HCT116 (cell line): ENCODE measurements at regions not wholly inside any gene's neighbourhood (a gene's known extent, or its start where the extent isn't known, plus 50 kb on each side); places are given as distances from the start of the nearest gene placed in this dataset.

ENCODE experiments used
- ATAC-seq: fragments of 200-7000 bp; cut with Tn5 transposase; 2 replicates; pipeline ENCODE4 v1.9.1; 2020; ENCODE audit warnings: mild to moderate bottlenecking, moderate library complexity
- BruUV-seq: library from RNA; stranded (reverse); fragments of 400-500 nt; replicated peaks from 2 replicates; lab custom pipeline; 2021; lab: Mats Ljungman, UMichigan
- CTCF ChIA-PET: fragments of 300-600 bp; sonication (Branson Sonifier 250); formaldehyde crosslinking; loops from one replicate; lab custom pipeline; 2021; ENCODE audit warnings: antibody characterized with exemption; lab: Charles Lee
- POLR2A ChIA-PET: fragments of 300-600, 350-600 bp; sonication (Branson Sonifier 250); formaldehyde crosslinking; loops from one replicate; lab custom pipeline; 2021; ENCODE audit warnings: antibody characterized with exemption; lab: Charles Lee
- RAD21 ChIA-PET, 2 experiments: fragments of 300-600 bp; sonication (Branson Sonifier 250); formaldehyde crosslinking; loops; one replicate each; lab custom pipeline; 2023; ENCODE audit warnings: low total read pairs in 2 of 2; ENCODE audit not compliant: uncharacterized antibody in 2 of 2, unreplicated experiment in 2 of 2, low non-redundant PET in 1 of 2; lab: Charles Lee
- DNase-seq: peaks from one replicate; pipeline ENCODE4 v3.0.0-alpha.2; 2010; ENCODE audit warnings: low read depth, low spot score
- H2AFZ ChIP-seq: fragments of 200-600 bp; shearing (Covaris generic), sonication (generic); 2 replicates; pipeline ENCODE4 v1.6.1; 2017; ENCODE audit warnings: low read depth, mixed run types, mixed read lengths, antibody characterized with exemption, low read length; ENCODE audit not compliant: poor library complexity, severe bottlenecking
- H3K27ac ChIP-seq: 2 replicates; pipeline ENCODE4 v1.5.1; 2012; ENCODE audit warnings: low read depth, low read length
- H3K27me3 ChIP-seq: fragments of 200-600 bp; sonication (generic); 2 replicates; pipeline ENCODE4 v1.6.1; 2016; ENCODE audit warnings: mixed run types, low read length, mixed read lengths; ENCODE audit not compliant: insufficient read depth
- H3K36me3 ChIP-seq, 2 experiments: fragments of 200-500 bp in 1 of 2; fragments of 200-600 bp in 1 of 2; sonication (Bioruptor generic) in 1 of 2; sonication (generic) in 1 of 2; 2 replicates each; pipeline versions ENCODE4 v1.5.1 to v1.6.1; 2014 to 2016; ENCODE audit warnings: low read length in 2 of 2, inconsistent platforms in 1 of 2, mixed read lengths in 1 of 2, mixed run types in 1 of 2; ENCODE audit not compliant: insufficient read depth in 2 of 2, control insufficient read depth in 1 of 2
- H3K4me1 ChIP-seq, 2 experiments: fragments of 200-600 bp in 1 of 2; sonication (generic) in 1 of 2; 2 replicates each; pipeline versions ENCODE4 v1.5.1 to v1.6.1; 2012 to 2017; ENCODE audit warnings: low read length in 2 of 2, inconsistent platforms in 1 of 2, mild to moderate bottlenecking in 1 of 2, mixed read lengths in 1 of 2, mixed run types in 1 of 2, moderate library complexity in 1 of 2; ENCODE audit not compliant: insufficient read depth in 2 of 2, control insufficient read depth in 1 of 2
- H3K4me2 ChIP-seq: fragments of 200-600 bp; sonication (generic); 2 replicates; pipeline ENCODE4 v1.6.1; 2017; ENCODE audit warnings: mixed run types, low read length, mixed read lengths
- H3K4me3 ChIP-seq, 2 experiments: fragments of 200-600 bp in 1 of 2; sonication (generic) in 1 of 2; replicated peaks in 1 of 2; 2 replicates each; pipeline ENCODE4 v1.5.1; 2011 to 2016; ENCODE audit warnings: low read length in 2 of 2, control low read depth in 1 of 2, low read depth in 1 of 2, mild to moderate bottlenecking in 1 of 2, mixed read lengths in 1 of 2, mixed run types in 1 of 2
- H3K79me2 ChIP-seq: fragments of 200-600 bp; sonication (generic); 2 replicates; pipeline ENCODE4 v1.6.1; 2017; ENCODE audit warnings: mild to moderate bottlenecking, mixed run types, low read length, moderate library complexity, mixed read lengths; ENCODE audit not compliant: insufficient read depth
- H3K9ac ChIP-seq: fragments of 200-600 bp; sonication (generic); 2 replicates; pipeline ENCODE4 v1.6.1; 2016; ENCODE audit warnings: low read length, mixed read lengths
- H3K9me2 ChIP-seq: fragments of 200-600 bp; sonication (generic), shearing (Covaris generic); 2 replicates; pipeline ENCODE4 v1.6.1; 2017; ENCODE audit warnings: mixed run types, mild to moderate bottlenecking, moderate library complexity; ENCODE audit not compliant: insufficient read depth
- H3K9me3 ChIP-seq, 2 experiments: fragments of 200-500 bp in 1 of 2; fragments of 200-600 bp in 1 of 2; sonication (Bioruptor generic) in 1 of 2; sonication (generic) in 1 of 2; 2 replicates each; pipeline ENCODE4 v1.6.1; 2014 to 2017; ENCODE audit warnings: low read length in 2 of 2, mixed read lengths in 2 of 2, inconsistent platforms in 1 of 2, low read depth in 1 of 2, mild to moderate bottlenecking in 1 of 2, mixed run types in 1 of 2, moderate library complexity in 1 of 2; ENCODE audit not compliant: control insufficient read depth in 1 of 2, insufficient read depth in 1 of 2
- H4K20me1 ChIP-seq: fragments of 200-600 bp; sonication (generic), shearing (Covaris generic); 2 replicates; pipeline ENCODE4 v1.6.1; 2017; ENCODE audit warnings: mixed run types, mild to moderate bottlenecking, moderate library complexity; ENCODE audit not compliant: insufficient read depth
- ATF3 ChIP-seq: IDR thresholded peaks from 2 replicates; pipeline ENCODE4 v1.6.1; 2012
- CBX3 ChIP-seq: IDR thresholded peaks from 2 replicates; pipeline ENCODE4 v1.6.1; 2012; ENCODE audit warnings: low read depth
- CTCF ChIP-seq, 3 experiments: fragments of 200-600 bp in 1 of 3; sonication (generic) in 1 of 3; IDR thresholded peaks in 2 of 3; conservative IDR thresholded peaks in 1 of 3; 2 replicates each; pipeline ENCODE4 v1.5.1; 2012 to 2017; ENCODE audit warnings: low read depth in 2 of 3, low read length in 2 of 3, antibody characterized with exemption in 1 of 3, borderline replicate concordance in 1 of 3, control low read depth in 1 of 3, mild to moderate bottlenecking in 1 of 3, mixed read lengths in 1 of 3, mixed run types in 1 of 3, moderate library complexity in 1 of 3; ENCODE audit not compliant: insufficient read depth in 1 of 3
- EGR1 ChIP-seq: IDR thresholded peaks from 2 replicates; pipeline ENCODE4 v1.6.1; 2012; ENCODE audit warnings: low read depth
- EZH2 ChIP-seq: fragments of 200-600 bp; sonication (generic); IDR thresholded peaks from 2 replicates; pipeline ENCODE4 v1.6.1; 2017; ENCODE audit warnings: antibody characterized with exemption, mixed run types
- EZH2phosphoT487 ChIP-seq: fragments of 200-600 bp; IDR thresholded peaks from 2 replicates; pipeline ENCODE4 v1.6.1; 2018; ENCODE audit warnings: antibody characterized with exemption, borderline replicate concordance
- FOSL1 ChIP-seq: IDR thresholded peaks from 2 replicates; pipeline ENCODE4 v1.6.1; 2012; ENCODE audit warnings: low read depth
- POLR2A ChIP-seq: IDR thresholded peaks from 2 replicates; pipeline ENCODE4 v1.7.0; 2011; ENCODE audit warnings: borderline replicate concordance; ENCODE audit not compliant: insufficient read depth, insufficient read length; ENCODE audit errors: extremely low read depth
- SIN3A ChIP-seq: IDR thresholded peaks from 2 replicates; pipeline ENCODE4 v1.6.1; 2012; ENCODE audit warnings: low read depth
- SP1 ChIP-seq: IDR thresholded peaks from 2 replicates; pipeline ENCODE4 v1.6.1; 2012; ENCODE audit warnings: low read depth
- TCF7L2 ChIP-seq: IDR thresholded peaks from 2 replicates; pipeline ENCODE4 v1.7.0; 2011; ENCODE audit warnings: borderline replicate concordance, inconsistent platforms; ENCODE audit not compliant: insufficient read depth, insufficient read length; ENCODE audit errors: extremely low read depth
- YY1 ChIP-seq: IDR thresholded peaks from 2 replicates; pipeline ENCODE4 v1.6.1; 2011; ENCODE audit warnings: low read length, low read depth, moderate library complexity, mild to moderate bottlenecking; ENCODE audit not compliant: insufficient replicate concordance; ENCODE audit errors: extremely low read depth
- intact Hi-C: fragments of 100-400 bp; cut with micrococcal nuclease; formaldehyde crosslinking; loops from 2 replicates; pipeline ENCODE4 v1.10.0; 2022

- no peak overlapping the region for H2AFZ ChIP-seq
- H3K27ac ChIP-seq = no peak overlapping the region
- H3K4me2 ChIP-seq = no peak overlapping the region
- peaks cover 11 to 18% of the 10 kb centered on the region in 2 experiments; a peak in 3 of 4 replicates for H3K9me3 ChIP-seq
- H3K9ac ChIP-seq = no peak overlapping the region
- POLR2A ChIA-PET = no interaction called here
- H3K4me1 ChIP-seq = no peaks in the 10 kb centered on the region
- H3K79me2 ChIP-seq = no peaks in the 10 kb centered on the region
- intact Hi-C loops = no loop called here
- no TSS peak for BruUV-seq
- no peaks in the 10 kb centered on the region for H3K27me3 ChIP-seq
- H3K4me3 ChIP-seq = no peak overlapping the region
- no peak for TF ChIP-seq EZH2phosphoT487
- TF ChIP-seq YY1 = no peak
- TF ChIP-seq SP1 = no peak
- TF ChIP-seq EGR1 = no peak
- no peak for TF ChIP-seq SIN3A
- no peak for TF ChIP-seq ATF3
- TF ChIP-seq EZH2 = no peak
- TF ChIP-seq POLR2A = no peak
- TF ChIP-seq CTCF (IDR thresholded peaks at IDR 0.05 in 2 of 3, conservative IDR thresholded peaks at IDR 0.05 in 1 of 3; ENCODE audit: borderline replicate concordance in 1 of 3, insufficient read depth in 1 of 3, low read depth in 2 of 3, low read length in 2 of 3) = no peak
- no peak for TF ChIP-seq CBX3
- no peak for TF ChIP-seq TCF7L2
- TF ChIP-seq FOSL1 = no peak
- TF ChIP-seq, all 23 proteins: peak for 0
- DNase-seq = no peak
- ATAC-seq = no peak
- ChIA-PET CTCF (no interaction called here), RAD21 (no interaction called here)
- no peaks in the 10 kb centered on the region for H4K20me1 ChIP-seq
- no peaks in the 10 kb centered on the region for H3K9me2 ChIP-seq
- no peaks in the 10 kb centered on the region for H3K36me3 ChIP-seq
Measured at GRCh38 chr13:56888455-56888854, 252.3 kb upstream of the PRR20A start.
